H1 (cell line): ENCODE measurements at regions not wholly inside any gene's neighbourhood (a gene's known extent, or its start where the extent isn't known, plus 50 kb on each side); places are given as distances from the start of the nearest gene placed in this dataset.

Experiments used
- CTCF ChIA-PET: fragments of 300-600 bp; sonication (Branson Sonifier 250); formaldehyde crosslinking; loops from one replicate; lab custom pipeline; 2021; ENCODE audit not compliant: partially characterized antibody; lab: Charles Lee
- POLR2A ChIA-PET: fragments of 300-600 bp; sonication (Branson Sonifier 250); formaldehyde crosslinking; loops from one replicate; lab custom pipeline; 2021; ENCODE audit warnings: inconsistent platforms; ENCODE audit not compliant: partially characterized antibody; lab: Charles Lee
- DNase-seq, 2 experiments: peaks; one replicate each; pipeline versions ENCODE4 v3.0.0 to v3.0.0-alpha.2; 2010 to 2022; ENCODE audit warnings: low spot score in 2 of 2, low read depth in 1 of 2, mixed read lengths in 1 of 2
- FAIRE-seq: peaks from 2 replicates; lab custom pipeline; 2011; peaks lifted over from hg19 to GRCh38; lab: Jason Lieb, UNC
- H2AFZ ChIP-seq: 2 replicates; pipeline ENCODE4 v1.8.1; 2012; ENCODE audit warnings: low read length, inconsistent platforms
- H2AK5ac ChIP-seq: 2 replicates; pipeline ENCODE4 v1.6.1; 2013; ENCODE audit warnings: low read depth, low read length
- H2BK120ac ChIP-seq: replicated peaks from 2 replicates; pipeline ENCODE3; 2013; ENCODE audit warnings: low read depth, low read length, inconsistent platforms
- H2BK12ac ChIP-seq: 2 replicates; pipeline ENCODE4 v1.6.1; 2013; ENCODE audit warnings: low read depth, low read length
- H2BK15ac ChIP-seq: 2 replicates; pipeline ENCODE4 v1.6.1; 2013; ENCODE audit warnings: low read length
- H2BK20ac ChIP-seq: 2 replicates; pipeline ENCODE4 v1.6.1; 2013; ENCODE audit warnings: low read length
- H2BK5ac ChIP-seq: 2 replicates; pipeline ENCODE4 v1.6.1; 2013; ENCODE audit warnings: low read depth, low read length
- H3K14ac ChIP-seq: 2 replicates; pipeline ENCODE4 v1.6.1; 2013; ENCODE audit warnings: inconsistent platforms; ENCODE audit not compliant: insufficient read length
- H3K18ac ChIP-seq: 2 replicates; pipeline ENCODE4 v1.6.1; 2013; ENCODE audit warnings: low read length; ENCODE audit errors: extremely low read depth
- H3K23ac ChIP-seq: 2 replicates; pipeline ENCODE4 v1.6.1; 2013; ENCODE audit warnings: inconsistent platforms; ENCODE audit not compliant: insufficient read length
- H3K23me2 ChIP-seq: 2 replicates; pipeline ENCODE4 v1.6.1; 2013; ENCODE audit warnings: low read depth, low read length
- H3K27ac ChIP-seq: 2 replicates; pipeline ENCODE4 v1.6.1; 2011; ENCODE audit warnings: low read depth, low read length, inconsistent platforms
- H3K27me3 ChIP-seq, 4 experiments: replicated peaks in 1 of 4; 1 replicate in 1 of 4; 2 replicates in 3 of 4; pipeline versions ENCODE4 v1.6.1 to v1.8.1; 2011 to 2013; ENCODE audit warnings: low read length in 3 of 4, mild to moderate bottlenecking in 3 of 4, inconsistent platforms in 2 of 4, mixed read lengths in 2 of 4, moderate library complexity in 1 of 4; ENCODE audit not compliant: control insufficient read depth in 3 of 4, insufficient read depth in 3 of 4; ENCODE audit errors: extremely low read depth in 1 of 4
- H3K36me3 ChIP-seq, 4 experiments: 2 replicates each; pipeline versions ENCODE4 v1.6.1 to v1.8.1; 2011 to 2013; ENCODE audit warnings: mild to moderate bottlenecking in 4 of 4, low read length in 3 of 4, moderate library complexity in 2 of 4, control low read depth in 1 of 4, inconsistent platforms in 1 of 4; ENCODE audit not compliant: insufficient read depth in 4 of 4, control insufficient read depth in 2 of 4
- H3K4ac ChIP-seq: replicated peaks from 2 replicates; pipeline ENCODE3; 2013; ENCODE audit warnings: low read length, low read depth, mixed read lengths, inconsistent platforms; ENCODE audit not compliant: insufficient read length
- H3K4me1 ChIP-seq, 4 experiments: replicated peaks in 1 of 4; 1 replicate in 1 of 4; 2 replicates in 3 of 4; pipeline versions ENCODE4 v1.6.1 to v1.8.1; 2011 to 2013; ENCODE audit warnings: low read length in 3 of 4, inconsistent platforms in 2 of 4, mixed read lengths in 1 of 4; ENCODE audit not compliant: insufficient read depth in 4 of 4, control insufficient read depth in 3 of 4
- H3K4me2 ChIP-seq, 2 experiments: 2 replicates each; pipeline versions ENCODE4 v1.6.1 to v1.8.1; 2011 to 2013; ENCODE audit warnings: low read depth in 2 of 2, low read length in 2 of 2, control low read depth in 1 of 2, inconsistent platforms in 1 of 2, mild to moderate bottlenecking in 1 of 2; ENCODE audit not compliant: insufficient read depth in 1 of 2
- H3K4me3 ChIP-seq, 4 experiments: fragments of 200-600, 300-600 bp in 1 of 4; sonication (generic), shearing (Covaris generic), sonication (Bioruptor Twin) in 1 of 4; 2 replicates each; pipeline versions ENCODE4 v1.5.1 to v1.8.1; 2011 to 2016; ENCODE audit warnings: low read length in 4 of 4, low read depth in 3 of 4, control low read depth in 2 of 4, inconsistent platforms in 2 of 4, mild to moderate bottlenecking in 2 of 4, mixed read lengths in 1 of 4, moderate library complexity in 1 of 4; ENCODE audit not compliant: insufficient read depth in 2 of 4; ENCODE audit errors: extremely low read depth in 1 of 4
- H3K56ac ChIP-seq: replicated peaks from 2 replicates; pipeline ENCODE3; 2013; ENCODE audit warnings: low read depth, mild to moderate bottlenecking, mixed read lengths, low read length, inconsistent platforms; ENCODE audit not compliant: insufficient read length
- H3K79me1 ChIP-seq: 2 replicates; pipeline ENCODE4 v1.6.1; 2013; ENCODE audit warnings: low read depth, low read length, control low read depth
- H3K79me2 ChIP-seq, 2 experiments: 2 replicates each; pipeline versions ENCODE4 v1.6.1 to v1.8.1; 2012 to 2013; ENCODE audit warnings: low read length in 2 of 2, mild to moderate bottlenecking in 2 of 2, inconsistent platforms in 1 of 2; ENCODE audit not compliant: insufficient read depth in 2 of 2, control insufficient read depth in 1 of 2
- H3K9ac ChIP-seq, 4 experiments: replicated peaks in 1 of 4; 1 replicate in 1 of 4; 2 replicates in 3 of 4; pipeline versions ENCODE4 v1.6.1 to v1.8.1; 2011 to 2013; ENCODE audit warnings: low read depth in 3 of 4, low read length in 3 of 4, control low read depth in 2 of 4, mild to moderate bottlenecking in 2 of 4, moderate library complexity in 2 of 4, inconsistent platforms in 1 of 4; ENCODE audit errors: extremely low read depth in 1 of 4
- H3K9me3 ChIP-seq, 2 experiments: 2 replicates each; pipeline versions ENCODE4 v1.6.1 to v1.8.1; 2012 to 2013; ENCODE audit warnings: mild to moderate bottlenecking in 2 of 2, moderate library complexity in 2 of 2, control low read depth in 1 of 2, inconsistent platforms in 1 of 2, low read depth in 1 of 2, low read length in 1 of 2, mixed read lengths in 1 of 2; ENCODE audit not compliant: insufficient read depth in 2 of 2
- H4K20me1 ChIP-seq, 2 experiments: replicated peaks in 1 of 2; 2 replicates each; pipeline versions ENCODE3 to v1.8.1; 2011 to 2013; ENCODE audit warnings: inconsistent platforms in 2 of 2, low read length in 2 of 2, mild to moderate bottlenecking in 1 of 2; ENCODE audit not compliant: insufficient read depth in 2 of 2, control insufficient read depth in 1 of 2
- H4K5ac ChIP-seq: 2 replicates; pipeline ENCODE4 v1.6.1; 2013; ENCODE audit warnings: low read length, low read depth, mixed read lengths, inconsistent platforms; ENCODE audit not compliant: insufficient read length
- H4K8ac ChIP-seq: 2 replicates; pipeline ENCODE4 v1.8.0; 2013; ENCODE audit warnings: mild to moderate bottlenecking, moderate library complexity, low read length, inconsistent platforms; ENCODE audit not compliant: insufficient read depth; ENCODE audit errors: extremely low read depth
- H4K91ac ChIP-seq: replicated peaks from 2 replicates; pipeline ENCODE3; 2013; ENCODE audit warnings: low read length, mixed read lengths, inconsistent platforms; ENCODE audit not compliant: insufficient read length
- ASH2L ChIP-seq: fragments of 200-600, 300-600 bp; sonication (generic); IDR thresholded peaks from one replicate; pipeline ENCODE4 v1.7.1; 2017; ENCODE audit warnings: low read length
- CBX8 ChIP-seq: fragments of 300-800, 300-1000 bp; sonication (generic); IDR thresholded peaks from 2 replicates; pipeline ENCODE4 v1.7.1; 2016; ENCODE audit warnings: low read depth, low read length, borderline replicate concordance
- CREB1 ChIP-seq: IDR thresholded peaks from 2 replicates; pipeline ENCODE4 v1.6.1; 2012; ENCODE audit warnings: inconsistent platforms
- CTBP2 ChIP-seq: IDR thresholded peaks from 2 replicates; pipeline ENCODE4 v1.7.0; 2011; ENCODE audit warnings: borderline replicate concordance, mild to moderate bottlenecking, moderate library complexity, mixed read lengths, low read length; ENCODE audit not compliant: insufficient read depth, insufficient read length
- EZH2 ChIP-seq: fragments of 200-600 bp; sonication (generic); IDR thresholded peaks from 2 replicates; pipeline ENCODE4 v1.7.1; 2012; ENCODE audit warnings: low read depth, mild to moderate bottlenecking, moderate library complexity, low read length, inconsistent platforms; ENCODE audit not compliant: severe bottlenecking
- JUN ChIP-seq: IDR thresholded peaks from 2 replicates; pipeline ENCODE4 v1.6.1; 2011; ENCODE audit warnings: low read depth, mild to moderate bottlenecking, improper control_type of control experiment, low read length
- POLR2A ChIP-seq, 2 experiments: IDR thresholded peaks; 1 replicate in 1 of 2; 2 replicates in 1 of 2; pipeline ENCODE4 v1.6.1; 2011; ENCODE audit warnings: low read depth in 2 of 2, low read length in 2 of 2, mild to moderate bottlenecking in 2 of 2; ENCODE audit errors: control extremely low read depth in 1 of 2
- POU5F1 ChIP-seq: IDR thresholded peaks from 2 replicates; pipeline ENCODE4 v1.6.1; 2011; ENCODE audit warnings: low read depth, mild to moderate bottlenecking, low read length, moderate library complexity
- RBBP5 ChIP-seq: IDR thresholded peaks from 2 replicates; pipeline ENCODE4 v1.7.1; 2012; ENCODE audit warnings: low read depth, mild to moderate bottlenecking, inconsistent platforms, low read length, moderate library complexity, borderline replicate concordance
- SP1 ChIP-seq: IDR thresholded peaks from 2 replicates; pipeline ENCODE4 v1.6.1; 2011; ENCODE audit warnings: low read depth, low read length
- SP4 ChIP-seq: IDR thresholded peaks from 2 replicates; pipeline ENCODE4 v1.6.1; 2012; ENCODE audit warnings: low read length, inconsistent platforms
- SUZ12 ChIP-seq: fragments of 200-600 bp; sonication (generic); IDR thresholded peaks from 2 replicates; pipeline ENCODE4 v1.6.1; 2012; ENCODE audit warnings: mild to moderate bottlenecking, inconsistent platforms, low read length, moderate library complexity, mixed read lengths
- TAF7 ChIP-seq: optimal IDR thresholded peaks from 2 replicates; pipeline ENCODE3; 2011; ENCODE audit warnings: low read depth, mild to moderate bottlenecking, inconsistent platforms, low read length, moderate library complexity, borderline replicate concordance
- TCF12 ChIP-seq: IDR thresholded peaks from 2 replicates; pipeline ENCODE4 v1.6.1; 2011; ENCODE audit warnings: low read depth, mild to moderate bottlenecking, low read length
- TF ChIP-seq, protein P1 (sequence below): IDR thresholded peaks from 2 replicates; pipeline ENCODE4 v1.6.1; 2011; ENCODE audit warnings: low read depth, mild to moderate bottlenecking, low read length; ENCODE audit not compliant: insufficient read depth

DNA sequence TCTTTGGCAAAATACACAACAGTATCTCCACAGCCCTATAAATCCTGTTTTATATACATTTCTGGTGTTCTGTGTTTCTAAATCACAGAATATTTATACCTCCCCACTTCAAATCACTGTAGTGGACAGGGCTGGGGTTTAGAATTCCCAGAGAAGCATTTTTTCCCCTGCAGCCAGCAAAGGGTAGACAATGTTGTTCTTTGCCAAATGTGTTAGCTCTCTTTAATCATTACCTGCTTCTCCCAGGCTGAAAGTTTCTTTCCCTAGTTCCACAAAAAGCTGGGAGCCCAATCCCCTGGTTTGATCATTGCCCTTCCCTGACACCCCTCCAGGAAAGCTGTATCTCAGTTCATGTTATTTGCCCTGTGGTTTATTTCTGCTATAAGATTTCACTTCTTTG, 520.0 kb upstream of the SPHKAP start:
- ChIA-PET POLR2A (no interaction called here), CTCF (interaction anchor here (0.6 to 0.7 kb wide), 2 partner anchors 82 to 203 kb away, joined by 3 to 4 read pairs; no protein-coding TSS in a partner anchor)
- Histone ChIP-seq H2BK15ac (no peak overlapping the region), H3K27ac (no peak overlapping the region), H4K5ac (no peak overlapping the region), H3K79me2 (no peaks in the 10 kb centered on the region), H3K36me3 (no peaks in the 10 kb centered on the region), H3K9ac (no peak overlapping the region), H2BK20ac (no peak overlapping the region), H2AFZ (no peak overlapping the region), H3K79me1 (no peaks in the 10 kb centered on the region), H3K23me2 (no peaks in the 10 kb centered on the region), H3K4ac (no peak overlapping the region), H3K14ac (no peak overlapping the region), H3K18ac (no peak overlapping the region), H3K4me3 (no peak overlapping the region), H3K4me1 (no peaks in the 10 kb centered on the region; a peak in 1 of 7 replicates), H3K23ac (no peak overlapping the region), H3K4me2 (no peak overlapping the region), H3K56ac (no peak overlapping the region), H2AK5ac (no peak overlapping the region), H4K8ac (no peak overlapping the region), H3K27me3 (no peaks in the 10 kb centered on the region), H2BK5ac (no peak overlapping the region), H2BK12ac (no peak overlapping the region), H3K9me3 (no peaks in the 10 kb centered on the region), H4K20me1 (no peaks in the 10 kb centered on the region), H2BK120ac (no peak overlapping the region), H4K91ac (no peak overlapping the region)
- DNase-seq = no peak
- TF ChIP-seq, protein P1, sequence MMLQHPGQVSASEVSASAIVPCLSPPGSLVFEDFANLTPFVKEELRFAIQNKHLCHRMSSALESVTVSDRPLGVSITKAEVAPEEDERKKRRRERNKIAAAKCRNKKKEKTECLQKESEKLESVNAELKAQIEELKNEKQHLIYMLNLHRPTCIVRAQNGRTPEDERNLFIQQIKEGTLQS = no peak
- TF ChIP-seq POU5F1 (no peak), POLR2A (IDR thresholded peaks at IDR 0.05; ENCODE audit: control extremely low read depth in 1 of 2, low read depth in 2 of 2, low read length in 2 of 2) (no peak), JUN (no peak), CTBP2 (no peak), TCF12 (no peak), SUZ12 (no peak), ASH2L (no peak), CBX8 (no peak), SP1 (no peak), CREB1 (no peak), RBBP5 (no peak), EZH2 (no peak), SP4 (no peak), TAF7 (no peak)
- no peak for FAIRE-seq
